ENCODE measurements at regions not wholly inside any gene's neighbourhood (a gene's known extent, or its start where the extent isn't known, plus 50 kb on each side); places are given as distances from the start of the nearest gene placed in this dataset.

GRCh38 chr6:12395898-12396297 is 105.7 kb downstream of the EDN1 start:
- H3K4me3 ChIP-seq = no peak overlapping the region
- FAIRE-seq (no peak), DNase-seq (no peak), ATAC-seq (no peak)
- H3K9me3 ChIP-seq = no peaks in the 10 kb centered on the region
- 88 to 95% methylated on average over 3 of the region's 3 CpGs for WGBS, 2 donors
- no peak overlapping the region for H3K27ac ChIP-seq
- H3K36me3 ChIP-seq = no peaks in the 10 kb centered on the region
- TF ChIP-seq CTCF (IDR thresholded peaks at IDR 0.05) = no peak
- peaks cover 0 to 8% (median 0%) of the 10 kb centered on the region in 3 donors for H3K4me1 ChIP-seq
- intact Hi-C loops (cut with DNase I) = no loop called here
- no peaks in the 10 kb centered on the region for H3K27me3 ChIP-seq

- DNase-seq (no peak), ATAC-seq (no peak), FAIRE-seq (no peak)
- no peaks in the 10 kb centered on the region for H3K4me1 ChIP-seq
- intact Hi-C loops (cut with DNase I) = no loop called here
- no peak overlapping the region for H3K4me3 ChIP-seq
- no peaks in the 10 kb centered on the region for H3K27me3 ChIP-seq
- WGBS, 2 donors = 51 to 59% methylated on average over 3 of the region's 3 CpGs
- no peaks in the 10 kb centered on the region for H3K9me3 ChIP-seq
- H3K27ac ChIP-seq = no peak overlapping the region
- TF ChIP-seq CTCF (IDR thresholded peaks at IDR 0.05) = no peak
- H3K36me3 ChIP-seq = no peaks in the 10 kb centered on the region
Observed at GRCh38 chr6:12401200-12401599, 111.0 kb downstream of the EDN1 start.

GRCh38 chr6:12403201-12403826 is 113.2 kb downstream of the EDN1 start:
- no peak overlapping the region for H3K27ac ChIP-seq

GRCh38 chr6:12403947-12404647 is 113.9 kb downstream of the EDN1 start:
- no peak for TF ChIP-seq CTCF (IDR thresholded peaks at IDR 0.05)
- intact Hi-C loops (cut with DNase I) = no loop called here
- no peak for DNase-seq
- H3K27ac ChIP-seq = no peak overlapping the region
- H3K27me3 ChIP-seq = no peaks in the 10 kb centered on the region
- H3K4me3 ChIP-seq = no peak overlapping the region
- no peaks in the 10 kb centered on the region for H3K9me3 ChIP-seq
- 89% methylated on average over 6 of the region's 6 CpGs for WGBS, 2 donors
- H3K4me1 ChIP-seq = no peaks in the 10 kb centered on the region
- ATAC-seq = no peak
- no peak for FAIRE-seq
- H3K36me3 ChIP-seq = no peaks in the 10 kb centered on the region

More at GRCh38 chr6:12403201-12403826, 113.2 kb downstream of the EDN1 start:
- intact Hi-C loops (cut with DNase I) = no loop called here
- DNase-seq = no peak
- WGBS, 2 donors = 87 to 89% methylated on average over 2 of the region's 2 CpGs
- Histone ChIP-seq H3K27me3 (no peaks in the 10 kb centered on the region), H3K4me1 (no peaks in the 10 kb centered on the region), H3K9me3 (no peaks in the 10 kb centered on the region), H3K36me3 (no peaks in the 10 kb centered on the region), H3K4me3 (no peak overlapping the region)
- FAIRE-seq = no peak
- ATAC-seq = no peak
- no peak for TF ChIP-seq CTCF (IDR thresholded peaks at IDR 0.05)

- intact Hi-C loops (cut with DNase I) = no loop called here
- no peak overlapping the region for H3K4me3 ChIP-seq
- no peaks in the 10 kb centered on the region for H3K4me1 ChIP-seq
- no peak overlapping the region for H3K27ac ChIP-seq
- no peaks in the 10 kb centered on the region for H3K27me3 ChIP-seq
- ATAC-seq (no peak), DNase-seq (no peak), FAIRE-seq (no peak)
- no peak for TF ChIP-seq CTCF (IDR thresholded peaks at IDR 0.05)
- H3K9me3 ChIP-seq = no peaks in the 10 kb centered on the region
- 35 to 92% methylated on average over 1 of the region's 1 CpG for WGBS, 2 donors
- H3K36me3 ChIP-seq = no peaks in the 10 kb centered on the region
Observed at GRCh38 chr6:12404651-12405050, 114.5 kb downstream of the EDN1 start.

Data from pancreas (tissue), 10 donors.